ENCODE measurements at regions not wholly inside any gene's neighbourhood (a gene's known extent, or its start where the extent isn't known, plus 50 kb on each side); places are given as distances from the start of the nearest gene placed in this dataset.

- no peak for DNase-seq (ENCODE audit: low read depth in 1 of 2, low spot score in 1 of 2)
Measured at GRCh38 chr7:50166997-50167965, 74.2 kb upstream of the ZPBP start.

GRCh38 chr7:50164559-50165170 is 71.6 kb upstream of the ZPBP start:
- no peak for DNase-seq (ENCODE audit: low read depth in 1 of 2, low spot score in 1 of 2)

- no peak for DNase-seq (ENCODE audit: low read depth in 1 of 2, low spot score in 1 of 2)
Measured at GRCh38 chr7:50160206-50160605, 67.2 kb upstream of the ZPBP start.

GRCh38 chr7:50159154-50159553 is 66.1 kb upstream of the ZPBP start:
- DNase-seq (ENCODE audit: low read depth in 1 of 2, low spot score in 1 of 2): no peak

GRCh38 chr7:50156706-50157105 is 63.7 kb upstream of the ZPBP start:
- no peak for DNase-seq (ENCODE audit: low read depth in 1 of 2, low spot score in 1 of 2)

GRCh38 chr7:50156163-50156562 is 63.1 kb upstream of the ZPBP start:
- DNase-seq (ENCODE audit: low read depth in 1 of 2, low spot score in 1 of 2): no peak

- no peak for DNase-seq (ENCODE audit: low read depth in 1 of 2, low spot score in 1 of 2)
Measured at GRCh38 chr7:50155755-50156154, 62.7 kb upstream of the ZPBP start.

- DNase-seq (ENCODE audit: low read depth in 1 of 2, low spot score in 1 of 2): no peak
Measured at GRCh38 chr7:50153995-50154394, 60.9 kb upstream of the ZPBP start.

- no peak for DNase-seq (ENCODE audit: low read depth in 1 of 2, low spot score in 1 of 2)
Measured at GRCh38 chr7:50153148-50153547, 60.1 kb upstream of the ZPBP start.

- DNase-seq (ENCODE audit: low read depth in 1 of 2, low spot score in 1 of 2): no peak
Measured at GRCh38 chr7:50152486-50152885, 59.4 kb upstream of the ZPBP start.

- DNase-seq (ENCODE audit: low read depth in 1 of 2, low spot score in 1 of 2): no peak
Measured at GRCh38 chr7:50151661-50152060, 58.6 kb upstream of the ZPBP start.

- no peak for DNase-seq (ENCODE audit: low read depth in 1 of 2, low spot score in 1 of 2)
Measured at GRCh38 chr7:50151001-50151400, 58.0 kb upstream of the ZPBP start.

- DNase-seq (ENCODE audit: low read depth in 1 of 2, low spot score in 1 of 2): no peak
Measured at GRCh38 chr7:50149369-50149768, 56.3 kb upstream of the ZPBP start.

- no peak for DNase-seq (ENCODE audit: low read depth in 1 of 2, low spot score in 1 of 2)
Measured at GRCh38 chr7:50147951-50148808, 55.1 kb upstream of the ZPBP start.

- no peak for DNase-seq (ENCODE audit: low read depth in 1 of 2, low spot score in 1 of 2)
Measured at GRCh38 chr7:50146692-50147091, 53.6 kb upstream of the ZPBP start.

GRCh38 chr7:50145801-50146338 is 52.8 kb upstream of the ZPBP start:
- no peak for DNase-seq (ENCODE audit: low read depth in 1 of 2, low spot score in 1 of 2)

GRCh38 chr7:50145226-50145625 is 52.2 kb upstream of the ZPBP start:
- DNase-seq (ENCODE audit: low read depth in 1 of 2, low spot score in 1 of 2): no peak

Data from activated T-helper 1 cell treated with anti-CD3 and anti-CD28 coated beads, Interleukin-2, amount 50 U/mL, for 16 hours (primary cell).